ENCODE measurements at regions not wholly inside any gene's neighbourhood (a gene's known extent, or its start where the extent isn't known, plus 50 kb on each side); places are given as distances from the start of the nearest gene placed in this dataset.

- TF ChIP-seq CTCF (IDR thresholded peaks at IDR 0.05) (no peak), POLR2A (IDR thresholded peaks at IDR 0.05) (no peak)
- DNase-seq (no peak), ATAC-seq (no peak)
- intact Hi-C loops (cut with DNase I), result no loop called here
- Histone ChIP-seq H3K27ac (no peak overlapping the region), H3K27me3 (no peaks in the 10 kb centered on the region), H3K4me1 (peaks cover 0 to 5% (median 0%) of the 10 kb centered on the region in 12 donors), H3K36me3 (no peaks in the 10 kb centered on the region), H3K9me3 (no peaks in the 10 kb centered on the region), H3K4me3 (no peak overlapping the region)
- WGBS, 4 donors, result 82 to 91% (median 89%) methylated on average over 6 of the region's 6 CpGs
These were observed 149.1 kb upstream of the ADO start for GRCh38 chr10:62655337-62655994.

GRCh38 chr10:62657244-62657835, 147.2 kb upstream of the ADO start:
- no peak overlapping the region for H3K27ac ChIP-seq
- H3K27me3 ChIP-seq, result no peaks in the 10 kb centered on the region
- no peaks in the 10 kb centered on the region for H3K9me3 ChIP-seq
- DNase-seq (peak in 1 of 5 donors; percentile 68), ATAC-seq (no peak)
- intact Hi-C loops (cut with DNase I), result no loop called here
- H3K4me3 ChIP-seq, result no peak overlapping the region
- H3K36me3 ChIP-seq, result no peaks in the 10 kb centered on the region
- H3K4me1 ChIP-seq, result peaks cover 0 to 5% (median 0%) of the 10 kb centered on the region in 12 donors
- 88 to 89% (median 88%) methylated on average over 9 to 20 of the region's 20 CpGs for WGBS, 4 donors
- no peak for TF ChIP-seq POLR2A (IDR thresholded peaks at IDR 0.05)
- no peak for TF ChIP-seq CTCF (IDR thresholded peaks at IDR 0.05)

- no peak overlapping the region for H3K4me3 ChIP-seq
- peak in 4 of 5 donors; percentile 35 to 76 (median 52) for DNase-seq
These were observed 146.0 kb upstream of the ADO start for GRCh38 chr10:62658516-62658915.

More at GRCh38 chr10:62658516-62658915, 146.0 kb upstream of the ADO start:
- 55 to 65% (median 64%) methylated on average over 7 to 8 of the region's 8 CpGs for WGBS, 4 donors
- Histone ChIP-seq H3K27me3 (no peaks in the 10 kb centered on the region), H3K27ac (no peak overlapping the region), H3K4me1 (peaks cover 0 to 4% (median 0%) of the 10 kb centered on the region in 12 donors), H3K36me3 (no peaks in the 10 kb centered on the region), H3K9me3 (no peaks in the 10 kb centered on the region)
- TF ChIP-seq POLR2A (IDR thresholded peaks at IDR 0.05) (no peak), CTCF (IDR thresholded peaks at IDR 0.05) (no peak)
- peak; percentile 86 to 94 (median 88) for ATAC-seq
- intact Hi-C loops (cut with DNase I), result no loop called here

Measured in heart left ventricle (tissue), 16 donors.